ENCODE measurements at regions not wholly inside any gene's neighbourhood (a gene's known extent, or its start where the extent isn't known, plus 50 kb on each side); places are given as distances from the start of the nearest gene placed in this dataset.

DNA sequence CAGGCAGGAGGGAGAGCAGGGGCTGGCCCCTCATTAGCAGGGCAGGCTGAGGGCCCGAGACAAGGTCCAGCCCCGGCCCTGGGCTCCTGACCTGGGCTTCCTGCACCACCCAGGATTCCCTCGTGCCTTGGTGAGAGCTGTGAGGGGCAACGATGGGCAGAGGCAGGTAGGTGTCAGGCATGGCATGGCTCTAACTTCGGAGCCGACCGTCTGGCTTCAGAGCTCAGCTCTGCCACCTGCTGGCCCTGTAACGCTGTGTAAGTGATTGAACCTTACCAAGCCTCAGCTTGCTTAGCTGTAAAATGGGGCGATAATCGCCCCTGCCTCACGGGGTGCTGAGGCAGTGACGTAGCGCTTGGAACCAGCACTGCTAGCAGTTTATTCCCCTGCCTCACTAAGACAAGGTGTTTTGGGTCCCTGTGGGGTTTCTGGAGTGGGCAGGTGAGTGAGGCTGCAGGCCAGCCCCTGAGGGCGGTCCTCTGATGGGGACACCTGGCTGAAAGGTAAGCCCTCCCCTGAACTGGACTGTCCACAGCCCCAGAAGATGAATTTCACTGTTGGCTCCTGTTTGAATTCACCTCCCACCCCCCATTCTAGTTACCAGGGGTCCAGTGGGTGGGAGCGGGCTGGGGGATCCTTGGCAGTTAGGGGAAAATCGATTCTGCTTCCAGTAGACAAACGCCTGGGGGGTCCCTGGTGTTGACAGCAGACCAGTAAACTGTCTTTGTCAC, 184.8 kb upstream of the GSE1 start:
- TF ChIP-seq, protein P1, sequence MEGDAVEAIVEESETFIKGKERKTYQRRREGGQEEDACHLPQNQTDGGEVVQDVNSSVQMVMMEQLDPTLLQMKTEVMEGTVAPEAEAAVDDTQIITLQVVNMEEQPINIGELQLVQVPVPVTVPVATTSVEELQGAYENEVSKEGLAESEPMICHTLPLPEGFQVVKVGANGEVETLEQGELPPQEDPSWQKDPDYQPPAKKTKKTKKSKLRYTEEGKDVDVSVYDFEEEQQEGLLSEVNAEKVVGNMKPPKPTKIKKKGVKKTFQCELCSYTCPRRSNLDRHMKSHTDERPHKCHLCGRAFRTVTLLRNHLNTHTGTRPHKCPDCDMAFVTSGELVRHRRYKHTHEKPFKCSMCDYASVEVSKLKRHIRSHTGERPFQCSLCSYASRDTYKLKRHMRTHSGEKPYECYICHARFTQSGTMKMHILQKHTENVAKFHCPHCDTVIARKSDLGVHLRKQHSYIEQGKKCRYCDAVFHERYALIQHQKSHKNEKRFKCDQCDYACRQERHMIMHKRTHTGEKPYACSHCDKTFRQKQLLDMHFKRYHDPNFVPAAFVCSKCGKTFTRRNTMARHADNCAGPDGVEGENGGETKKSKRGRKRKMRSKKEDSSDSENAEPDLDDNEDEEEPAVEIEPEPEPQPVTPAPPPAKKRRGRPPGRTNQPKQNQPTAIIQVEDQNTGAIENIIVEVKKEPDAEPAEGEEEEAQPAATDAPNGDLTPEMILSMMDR (IDR thresholded peaks at IDR 0.05; ENCODE audit: borderline replicate concordance, extremely low read depth, low read length, poor library complexity, severe bottlenecking): peak; percentile 59
- no peak for TF ChIP-seq EZH2 (IDR thresholded peaks at IDR 0.05; ENCODE audit: borderline replicate concordance, low read depth, low read length, severe bottlenecking)
